OCI-LY7 (cell line): ENCODE measurements at regions not wholly inside any gene's neighbourhood (a gene's known extent, or its start where the extent isn't known, plus 50 kb on each side); places are given as distances from the start of the nearest gene placed in this dataset.

Experiments used
- CTCF ChIP-seq: fragments of 200-600 bp; sonication (generic); conservative IDR thresholded peaks from 2 replicates; pipeline ENCODE4 v1.5.1; 2014; ENCODE audit warnings: mild to moderate bottlenecking, antibody characterized with exemption, low read length, moderate library complexity, mixed read lengths
- EZH2phosphoT487 ChIP-seq: fragments of 200-600 bp; sonication (generic); IDR thresholded peaks from 2 replicates; pipeline ENCODE4 v1.6.1; 2018; ENCODE audit warnings: low read depth, borderline replicate concordance, mild to moderate bottlenecking, mixed run types, antibody characterized with exemption, low read length, moderate library complexity, mixed read lengths

- no peak for TF ChIP-seq CTCF
- TF ChIP-seq EZH2phosphoT487 = no peak
Measured at GRCh38 chr11:28599656-28600055, 491.5 kb downstream of the METTL15 start.
